LHCN-M2 (cell line): ENCODE measurements at regions not wholly inside any gene's neighbourhood (a gene's known extent, or its start where the extent isn't known, plus 50 kb on each side); places are given as distances from the start of the nearest gene placed in this dataset.

Source experiments
- DNase-seq: peaks from one replicate; pipeline ENCODE4 v3.0.0-alpha.2; 2012; ENCODE audit warnings: low read depth

DNA sequence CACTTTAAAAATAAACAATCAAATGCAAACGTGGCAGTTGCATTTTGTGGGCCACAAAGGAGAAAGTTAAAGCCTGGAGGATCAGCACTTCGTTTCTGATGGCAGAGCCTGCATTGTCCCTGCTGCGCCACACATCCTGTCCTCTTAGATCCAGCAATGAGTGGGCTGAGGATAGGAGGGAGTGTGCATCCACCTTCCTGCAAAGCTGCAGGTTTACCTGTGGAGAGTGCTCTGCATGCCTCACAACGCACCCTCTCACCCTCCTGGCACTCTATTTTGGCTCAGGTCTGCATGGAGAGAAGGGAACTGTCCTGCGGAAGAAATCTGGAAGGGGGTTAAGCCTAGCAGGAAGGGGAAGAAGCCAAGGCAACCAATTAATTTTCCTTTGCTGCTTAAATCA, 212.2 kb upstream of the SLC24A2 start:
- DNase-seq = no peak

DNA sequence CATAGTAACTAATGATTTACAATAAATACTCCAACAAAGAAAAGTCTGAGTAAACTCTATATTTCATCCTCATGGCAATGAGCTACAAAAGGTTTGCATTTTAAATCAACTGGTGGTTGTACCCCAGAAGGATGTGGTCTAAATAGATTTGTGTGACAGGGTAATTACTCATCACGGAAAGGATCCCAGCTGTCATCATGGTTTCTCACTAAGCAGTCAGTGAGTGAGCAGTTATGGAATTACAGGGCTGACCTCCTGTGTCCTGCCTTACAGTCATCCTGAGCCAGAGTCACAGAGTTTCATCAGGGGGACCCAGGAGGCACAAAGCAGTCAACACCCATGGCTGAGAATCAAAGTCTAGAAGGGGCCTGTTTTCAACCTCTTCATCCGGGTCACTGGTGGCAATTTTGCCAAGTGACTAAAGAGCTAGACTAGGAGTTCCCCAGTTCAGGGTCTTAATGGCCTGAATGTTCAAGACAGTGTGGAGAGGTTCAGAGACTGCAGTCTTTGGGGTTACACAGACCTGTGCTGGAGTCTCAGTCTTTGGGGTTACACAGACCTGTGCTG, 210.7 kb upstream of the SLC24A2 start:
- DNase-seq = peak; percentile 100

DNA sequence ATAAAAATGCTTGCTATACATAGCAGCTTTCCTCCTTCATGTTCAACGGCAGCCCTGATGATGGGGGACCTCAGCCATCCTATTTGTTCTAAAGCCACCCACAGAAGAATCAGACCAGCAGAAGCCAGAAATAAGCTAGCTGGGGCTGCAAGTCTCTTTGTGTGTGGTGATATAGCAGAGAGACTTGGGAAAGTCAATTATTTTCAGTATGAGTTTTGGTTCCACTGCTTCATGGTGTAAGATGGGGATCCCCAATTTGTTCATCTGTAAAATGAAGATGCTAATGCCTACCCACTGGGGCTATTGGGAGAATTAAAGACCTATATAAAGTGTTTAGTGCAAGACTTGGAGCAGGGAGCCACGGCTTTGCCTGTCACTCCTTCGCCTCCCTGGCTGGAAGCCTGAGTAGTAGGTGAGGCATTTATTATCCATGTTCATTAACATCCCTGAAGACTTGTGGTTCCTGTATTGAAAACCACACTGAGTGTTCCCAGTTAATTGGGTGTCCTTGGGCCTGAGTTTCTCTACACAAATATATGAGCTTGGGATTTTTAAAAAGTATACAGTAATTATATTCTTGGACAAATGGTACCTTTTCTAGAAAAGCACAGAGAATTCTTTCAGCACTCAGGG, 210.1 kb upstream of the SLC24A2 start:
- peak; percentile 95 for DNase-seq

DNA sequence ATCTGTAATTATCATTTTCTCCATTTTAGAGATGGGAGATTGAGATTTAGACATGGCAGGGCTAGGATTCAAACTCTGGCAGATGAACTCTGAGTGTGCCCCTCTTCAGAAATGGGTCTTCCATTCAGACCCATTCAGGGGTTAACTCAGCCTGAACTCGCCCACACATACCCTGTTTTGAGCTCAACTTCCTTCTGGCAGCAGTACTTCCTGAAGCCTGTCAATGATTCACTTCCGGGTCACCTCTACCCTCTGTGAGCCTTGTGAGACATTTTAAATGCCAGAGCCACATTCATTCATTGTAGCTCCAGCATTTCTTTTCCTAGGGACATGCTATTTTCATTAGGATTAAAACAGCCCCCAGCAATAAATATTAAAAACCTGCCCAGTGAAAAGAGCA, 209.3 kb upstream of the SLC24A2 start:
- peak; percentile 81 for DNase-seq

DNA sequence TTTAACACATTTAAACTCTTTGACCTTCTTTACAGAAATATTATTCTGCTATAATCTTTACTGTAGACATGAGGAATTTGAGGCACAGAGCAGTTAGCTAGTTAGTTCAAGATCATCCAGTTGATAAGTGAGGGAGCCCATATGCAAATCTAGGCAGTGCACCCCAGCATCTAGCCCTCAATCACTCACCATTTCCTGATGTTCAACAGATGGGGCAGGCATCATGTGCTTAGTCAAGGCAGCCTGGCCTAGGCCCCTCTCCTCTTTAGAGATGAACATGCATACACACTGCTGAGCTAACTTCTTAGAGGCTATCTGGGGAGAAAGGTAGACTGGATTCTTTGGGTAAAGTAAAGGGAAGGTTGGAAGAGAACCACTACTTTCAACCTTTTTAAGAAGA, 206.8 kb upstream of the SLC24A2 start:
- no peak for DNase-seq

DNA sequence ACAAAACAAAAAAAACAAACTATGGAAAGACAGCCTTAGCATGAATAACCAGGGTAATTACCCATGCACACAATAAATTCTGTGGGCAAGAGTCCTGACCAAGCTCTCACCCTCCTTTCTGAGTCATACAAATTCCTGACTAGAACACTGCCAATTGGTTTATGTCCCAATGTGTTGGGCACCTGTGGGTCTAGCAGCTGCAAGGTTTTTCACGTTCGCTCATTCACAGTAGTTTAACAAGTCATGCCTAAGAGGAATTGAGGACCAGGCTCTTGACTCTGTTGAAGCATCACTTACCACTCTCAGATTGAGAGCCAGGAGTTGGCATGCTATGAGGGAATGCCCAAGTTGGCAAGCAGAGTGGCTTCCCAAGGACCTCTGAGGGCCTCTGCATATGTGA, 205.5 kb upstream of the SLC24A2 start:
- DNase-seq = peak; percentile 100

DNA sequence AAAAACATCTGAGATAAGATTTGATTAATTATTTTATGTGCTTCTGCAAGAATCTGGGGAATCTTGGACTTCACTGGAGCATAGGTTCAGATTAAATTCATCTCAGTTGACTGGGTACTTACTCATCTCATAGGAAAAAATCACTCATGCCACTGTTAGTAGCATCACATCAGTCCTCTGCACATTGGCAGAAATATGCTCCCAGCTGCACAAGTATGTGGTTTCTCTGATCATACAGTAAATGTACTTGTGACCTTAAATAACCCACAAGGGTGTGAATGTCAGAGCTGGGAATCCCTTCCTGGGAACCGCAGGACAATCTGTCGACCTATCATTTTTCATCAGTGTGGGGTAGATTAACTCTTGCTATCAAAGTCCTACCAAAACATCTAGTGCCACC, 203.7 kb upstream of the SLC24A2 start:
- DNase-seq = peak; percentile 99

DNA sequence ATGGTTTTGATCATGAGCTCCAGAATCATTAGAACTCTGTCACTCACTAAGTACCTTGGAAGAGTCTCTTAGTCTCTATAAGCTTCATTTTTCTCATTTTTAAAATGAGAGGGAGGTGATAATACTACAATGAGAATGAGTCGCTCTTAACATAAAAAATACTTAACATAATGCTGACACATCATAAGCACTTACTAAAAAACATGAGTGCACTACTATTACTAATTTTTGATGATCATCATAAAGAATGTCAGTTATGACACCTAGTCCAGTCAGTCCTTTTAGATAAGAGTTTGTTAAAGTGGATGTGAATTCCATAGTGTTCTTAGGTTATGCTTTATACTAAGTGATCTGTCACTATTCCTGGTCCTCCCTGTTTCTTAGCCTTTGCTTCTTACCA, 200.4 kb upstream of the SLC24A2 start:
- no peak for DNase-seq

DNA sequence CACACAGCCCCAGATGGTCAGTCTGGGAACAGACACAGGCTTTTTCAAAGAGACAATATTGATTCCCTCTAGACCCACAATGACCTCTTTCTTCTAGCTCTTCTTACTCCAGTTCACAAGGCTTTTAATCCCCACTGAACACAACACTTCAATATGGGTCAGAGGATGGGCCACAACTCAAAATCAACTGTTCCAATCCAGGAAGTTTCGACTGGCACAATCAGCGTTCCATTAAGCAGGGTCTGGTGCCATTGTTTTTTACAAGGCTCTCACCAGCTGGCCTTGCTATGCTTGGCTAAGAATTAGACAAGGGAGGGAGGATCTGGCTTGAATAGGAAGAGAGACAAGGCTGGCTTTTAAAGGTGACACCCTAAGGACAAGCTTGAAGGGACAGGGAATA, 199.4 kb upstream of the SLC24A2 start:
- no peak for DNase-seq

DNA sequence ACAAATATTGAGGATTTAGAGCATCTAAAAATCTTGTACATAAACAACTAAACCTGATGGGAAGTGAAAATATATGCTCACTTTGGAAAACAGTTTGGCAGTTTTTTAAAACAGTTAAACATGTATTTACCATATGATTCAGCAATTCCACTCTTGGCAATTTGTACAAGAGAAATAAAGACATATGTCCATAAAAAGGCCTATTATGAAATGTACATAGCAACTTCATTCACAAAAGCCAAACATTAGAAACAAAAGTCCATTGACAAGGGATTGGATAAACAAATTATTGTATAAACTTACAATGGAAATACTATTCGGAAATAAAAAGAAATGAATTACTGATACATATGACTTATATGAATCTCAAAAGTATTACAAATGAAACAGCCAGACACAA, 196.2 kb upstream of the SLC24A2 start:
- DNase-seq = no peak

DNA sequence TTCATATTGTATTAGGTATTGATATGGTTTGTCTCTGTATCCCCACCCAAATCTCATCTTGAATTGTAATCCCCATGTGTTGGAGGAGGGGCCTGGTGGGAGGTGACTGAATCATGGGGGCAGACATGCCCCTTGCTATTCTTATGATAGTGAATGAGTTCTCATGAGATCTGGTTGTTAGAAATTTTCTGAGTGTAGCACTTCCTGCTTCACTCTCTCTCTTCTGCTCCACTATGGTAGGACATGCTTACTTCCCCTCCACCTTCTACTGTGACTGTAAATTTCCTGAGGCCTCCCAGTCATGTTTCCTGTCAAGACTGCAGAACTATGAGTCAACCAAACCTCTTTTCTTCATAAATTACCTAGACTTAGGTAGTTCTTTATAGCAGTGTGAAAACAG, 187.4 kb upstream of the SLC24A2 start:
- no peak for DNase-seq

DNA sequence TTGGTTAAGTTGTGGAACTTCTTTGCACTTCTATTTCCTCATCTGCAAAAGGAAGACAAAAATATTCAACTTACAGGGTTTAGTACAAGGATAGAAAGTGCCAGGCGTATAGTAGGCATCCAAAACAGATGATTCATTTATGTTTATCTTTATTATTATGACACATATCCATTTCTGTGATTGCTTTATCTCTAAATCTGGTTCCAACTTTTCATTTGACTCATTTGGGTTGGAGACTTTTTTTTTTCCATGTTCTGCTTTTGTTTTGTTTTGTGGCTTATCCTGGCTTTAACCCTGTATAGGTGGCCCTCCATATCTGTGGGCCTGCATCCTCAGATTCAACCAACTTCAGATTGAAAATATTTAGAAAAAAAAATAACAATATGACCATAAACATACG, 186.7 kb upstream of the SLC24A2 start:
- DNase-seq = peak; percentile 75

DNA sequence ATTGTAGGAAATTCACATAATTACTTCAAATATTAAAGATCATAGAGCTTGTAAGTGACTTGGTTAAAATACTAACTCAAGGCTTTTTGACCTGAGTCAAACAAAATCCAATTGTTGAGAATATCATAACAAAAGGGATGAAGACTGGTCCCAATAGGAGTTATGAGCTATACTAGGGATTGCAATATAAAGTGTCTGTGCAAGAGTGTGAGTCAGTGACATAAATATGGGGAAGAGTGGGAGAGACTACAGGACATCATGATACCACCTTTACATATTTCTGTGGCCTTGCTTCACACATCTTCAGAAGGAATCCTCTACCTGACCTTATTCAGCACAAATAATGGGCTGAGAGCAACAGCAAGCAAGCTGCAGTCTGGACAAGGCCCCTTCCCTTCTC, 180.9 kb upstream of the SLC24A2 start:
- peak; percentile 70 for DNase-seq

DNA sequence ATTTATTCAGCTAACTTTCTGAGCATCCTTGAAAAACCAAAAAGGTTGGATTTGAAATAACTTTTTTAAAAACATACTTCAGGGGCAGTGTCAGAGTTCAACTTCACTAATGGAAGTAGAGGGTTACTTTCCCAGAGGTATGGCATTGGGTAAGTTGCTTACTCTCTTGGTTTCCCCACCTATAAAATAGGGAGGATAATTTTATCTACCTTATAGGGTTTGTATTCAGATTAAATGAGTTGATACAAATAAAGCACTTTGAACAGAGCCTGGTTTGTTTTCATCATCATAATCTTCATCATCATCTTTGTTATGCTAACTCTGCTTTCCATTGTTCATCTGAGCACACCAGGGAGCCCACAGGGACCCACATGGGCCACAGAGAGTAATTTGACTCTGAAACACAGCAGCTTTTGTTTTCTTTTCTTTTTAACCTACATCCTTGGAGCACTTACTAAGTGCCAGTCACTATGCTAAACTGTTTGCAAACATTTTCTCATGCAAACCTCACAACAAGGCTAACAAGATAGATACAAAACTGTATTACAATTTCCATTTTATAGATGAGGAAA, 179.1 kb upstream of the SLC24A2 start:
- peak; percentile 78 for DNase-seq

DNA sequence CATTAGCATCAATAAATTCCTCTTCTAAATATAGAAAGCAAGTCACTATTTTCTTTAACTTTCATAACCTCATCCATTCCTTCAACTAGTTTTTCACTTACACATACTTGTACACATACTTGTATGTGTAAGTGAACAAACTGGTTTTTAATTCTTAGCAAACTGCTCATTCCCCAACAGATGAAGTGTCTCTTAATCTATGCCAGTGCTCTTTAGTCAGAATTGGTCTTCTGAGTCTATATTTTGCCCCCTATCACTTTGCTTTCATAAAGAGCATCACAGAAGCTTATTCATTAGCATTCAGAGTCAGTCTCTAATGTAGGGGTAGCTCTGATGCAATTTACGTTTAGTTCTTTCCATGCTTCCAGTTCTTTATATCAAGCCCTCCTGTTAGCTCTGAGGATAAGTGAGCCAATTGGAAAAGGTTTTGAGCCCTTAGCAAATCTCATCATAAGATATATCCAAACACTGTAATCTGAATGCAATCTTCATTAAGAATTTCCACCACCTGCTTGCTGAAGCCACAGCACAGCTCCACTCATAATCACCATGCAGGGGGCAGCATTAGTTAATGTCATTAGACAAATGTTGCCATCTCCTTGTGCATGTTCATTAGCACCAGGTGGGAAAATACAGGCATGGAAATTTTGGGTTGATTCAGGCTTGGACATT, 178.5 kb upstream of the SLC24A2 start:
- peak; percentile 54 for DNase-seq

DNA sequence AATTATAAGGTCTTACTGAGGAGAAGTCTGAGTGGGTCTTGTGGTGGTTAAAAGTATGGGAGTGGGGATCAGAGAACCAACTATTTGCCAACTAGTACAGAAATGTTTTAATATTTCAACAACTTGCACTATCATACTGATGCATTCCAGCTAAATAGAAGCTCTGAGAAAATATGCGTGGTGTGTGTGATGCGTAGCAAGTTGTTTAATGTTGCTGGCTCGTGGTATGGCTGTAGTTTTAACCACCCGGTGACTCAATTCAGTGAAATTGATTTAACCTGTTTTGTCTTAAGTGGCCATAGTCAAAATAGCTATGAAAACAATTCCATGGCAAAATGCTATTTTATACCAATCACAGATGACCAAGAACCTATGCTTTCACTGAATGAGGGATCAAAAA, 176.5 kb upstream of the SLC24A2 start:
- DNase-seq = no peak

DNA sequence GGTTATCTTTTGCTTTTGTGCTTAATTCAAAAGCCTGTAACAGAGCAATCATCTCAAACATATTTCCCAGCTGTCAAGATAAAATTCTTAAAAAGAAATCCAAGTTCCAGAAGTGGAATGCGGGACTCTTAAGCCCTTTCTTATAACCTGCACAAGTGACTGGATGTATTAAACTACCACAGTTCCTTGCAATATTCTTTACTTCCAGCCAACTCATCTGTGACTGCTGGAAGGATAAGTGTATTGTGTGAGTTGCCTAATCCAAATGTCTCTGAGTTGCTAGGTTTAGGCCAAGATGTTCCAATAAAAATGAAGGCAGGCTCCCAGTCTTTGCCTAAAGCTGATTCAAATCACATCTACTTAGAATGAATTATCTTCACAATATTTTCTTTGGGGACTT, 159.2 kb upstream of the SLC24A2 start:
- no peak for DNase-seq

DNA sequence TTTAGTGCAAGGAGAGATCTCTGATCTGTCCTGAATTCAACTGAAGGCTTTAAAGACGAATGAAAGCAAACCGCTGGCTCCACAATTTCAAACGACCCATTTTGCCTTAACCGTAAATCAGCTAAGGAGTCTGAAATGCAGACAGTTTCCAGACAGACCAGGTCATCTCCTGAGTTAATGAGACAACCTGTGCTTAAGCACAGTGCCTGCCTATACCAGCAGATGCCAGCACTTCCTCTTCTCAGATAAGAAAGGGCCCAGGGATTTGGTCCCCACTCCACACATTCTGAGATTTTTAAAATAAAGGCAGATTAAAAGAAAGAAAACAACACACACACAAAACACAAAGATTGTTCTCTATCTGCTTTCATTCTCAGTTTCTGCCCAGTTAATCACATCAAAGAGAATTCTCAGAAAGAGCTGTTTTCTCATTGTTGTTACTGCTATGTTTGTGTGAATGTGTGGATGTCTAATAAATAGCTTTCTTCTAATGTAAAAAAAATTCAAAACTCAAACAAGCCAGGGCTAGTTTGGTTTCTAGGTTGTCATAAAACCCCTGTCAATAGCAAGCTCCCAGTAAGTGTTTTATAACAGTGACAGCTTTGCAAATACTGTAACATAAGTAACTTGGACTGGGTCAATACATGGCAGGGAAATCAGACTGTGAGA, 157.7 kb upstream of the SLC24A2 start:
- DNase-seq = peak; percentile 83

DNA sequence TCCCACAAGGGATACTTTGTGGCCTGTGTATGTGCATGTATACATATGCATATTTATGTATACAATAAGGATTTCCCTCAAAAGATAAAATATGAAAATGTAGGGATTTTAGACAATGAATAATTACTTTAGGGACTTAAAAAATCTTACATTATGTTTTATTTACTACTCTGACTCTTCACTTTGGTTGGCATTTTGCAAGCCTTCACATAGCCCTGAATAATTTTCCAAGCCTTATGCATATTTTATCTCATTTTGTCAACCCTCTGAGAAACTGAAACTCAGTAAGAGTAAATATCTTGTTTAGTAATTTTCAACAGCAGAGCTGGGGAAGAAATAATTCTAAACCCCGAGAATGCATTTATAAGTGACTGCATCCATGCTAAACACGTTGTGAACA, 153.0 kb upstream of the SLC24A2 start:
- DNase-seq = no peak

DNA sequence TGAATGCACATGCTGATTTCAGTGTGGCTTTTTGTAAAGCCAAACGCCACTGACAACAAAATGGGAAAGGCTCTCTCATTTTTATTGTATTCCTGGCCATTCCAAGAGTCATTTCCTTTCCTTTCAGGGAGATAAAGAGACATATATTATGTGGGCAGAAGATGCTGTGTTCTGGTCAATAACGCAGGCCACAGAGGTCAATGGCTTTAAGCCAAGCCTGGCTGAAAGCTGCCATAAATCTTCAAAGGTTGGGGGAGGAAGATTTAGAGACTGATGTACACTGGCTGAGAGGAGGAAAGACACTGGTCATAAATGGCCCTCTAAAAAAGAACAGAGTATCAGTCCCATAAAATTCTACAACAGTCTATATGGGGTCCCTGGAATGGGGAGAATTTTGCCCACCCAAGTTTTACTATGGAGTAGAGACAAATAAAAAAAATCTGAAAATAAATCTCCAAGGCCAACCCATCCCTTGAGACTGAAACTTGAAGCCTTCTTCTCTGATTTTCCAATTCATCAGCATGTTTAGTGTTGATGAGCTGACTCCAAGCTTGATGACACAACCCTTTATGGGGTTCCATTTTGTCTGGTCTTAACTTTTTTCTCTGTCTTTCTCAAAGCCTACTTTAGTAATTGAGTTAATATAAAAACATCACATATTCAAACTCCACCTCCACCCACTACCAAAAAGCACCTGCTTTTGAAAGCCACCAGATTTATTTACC, 152.1 kb upstream of the SLC24A2 start:
- peak; percentile 60 for DNase-seq

DNA sequence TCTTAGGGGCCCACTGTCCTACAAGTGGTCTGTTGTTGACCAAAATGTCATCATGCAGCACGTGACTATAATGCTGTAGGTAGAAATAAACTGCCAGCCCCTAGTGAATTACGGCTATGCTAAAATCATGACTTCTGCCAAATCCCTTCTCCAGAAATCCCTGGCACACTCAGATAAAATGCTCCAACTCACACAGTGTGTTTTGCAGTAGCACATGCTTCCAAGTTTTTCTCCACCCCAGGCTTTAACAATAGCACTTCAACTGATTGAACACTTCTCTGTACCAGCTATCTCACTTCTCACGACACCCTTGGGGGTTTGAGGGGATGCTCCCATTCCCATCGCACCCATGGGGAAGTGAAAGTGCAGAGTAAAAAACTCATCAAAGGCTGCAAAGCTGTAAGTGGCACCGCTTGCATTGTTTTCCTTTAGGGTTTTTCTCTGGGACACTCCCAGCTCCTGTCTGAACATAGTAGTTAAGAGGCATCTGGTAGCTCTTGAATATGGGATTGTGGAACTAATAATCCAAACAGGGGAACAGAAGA, 151.0 kb upstream of the SLC24A2 start:
- DNase-seq = no peak
